ENCODE measurements at regions not wholly inside any gene's neighbourhood (a gene's known extent, or its start where the extent isn't known, plus 50 kb on each side); places are given as distances from the start of the nearest gene placed in this dataset.

DNA sequence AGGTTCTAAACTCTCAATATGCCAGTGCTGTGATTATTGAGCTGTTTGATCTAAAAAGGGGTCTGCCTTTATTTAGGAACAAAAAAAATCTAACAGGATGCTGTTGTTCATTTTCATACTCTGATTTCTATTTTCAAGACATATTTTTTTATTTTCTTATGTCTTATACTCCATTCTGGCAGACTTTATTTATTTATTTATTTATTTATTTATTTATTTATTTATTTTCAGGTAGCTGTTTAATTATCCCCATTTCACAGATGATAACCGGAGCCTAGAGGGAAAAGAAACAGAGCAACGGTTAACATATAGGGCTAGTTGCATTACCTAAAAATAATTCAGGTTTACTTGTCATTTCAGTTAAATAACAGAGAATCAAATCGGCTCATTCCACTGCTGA, 174.4 kb downstream of the CENPF start:
- Histone ChIP-seq H3K9me3 (no peaks in the 10 kb centered on the region), H3K36me3 (no peaks in the 10 kb centered on the region), H3K4me3 (no peak overlapping the region), H3K27ac (no peak overlapping the region), H3K27me3 (no peaks in the 10 kb centered on the region), H3K4me1 (no peaks in the 10 kb centered on the region)
- WGBS, 2 donors: 93 to 94% methylated on average over 3 of the region's 3 CpGs
- DNase-seq: no peak
- TF ChIP-seq, protein P1, sequence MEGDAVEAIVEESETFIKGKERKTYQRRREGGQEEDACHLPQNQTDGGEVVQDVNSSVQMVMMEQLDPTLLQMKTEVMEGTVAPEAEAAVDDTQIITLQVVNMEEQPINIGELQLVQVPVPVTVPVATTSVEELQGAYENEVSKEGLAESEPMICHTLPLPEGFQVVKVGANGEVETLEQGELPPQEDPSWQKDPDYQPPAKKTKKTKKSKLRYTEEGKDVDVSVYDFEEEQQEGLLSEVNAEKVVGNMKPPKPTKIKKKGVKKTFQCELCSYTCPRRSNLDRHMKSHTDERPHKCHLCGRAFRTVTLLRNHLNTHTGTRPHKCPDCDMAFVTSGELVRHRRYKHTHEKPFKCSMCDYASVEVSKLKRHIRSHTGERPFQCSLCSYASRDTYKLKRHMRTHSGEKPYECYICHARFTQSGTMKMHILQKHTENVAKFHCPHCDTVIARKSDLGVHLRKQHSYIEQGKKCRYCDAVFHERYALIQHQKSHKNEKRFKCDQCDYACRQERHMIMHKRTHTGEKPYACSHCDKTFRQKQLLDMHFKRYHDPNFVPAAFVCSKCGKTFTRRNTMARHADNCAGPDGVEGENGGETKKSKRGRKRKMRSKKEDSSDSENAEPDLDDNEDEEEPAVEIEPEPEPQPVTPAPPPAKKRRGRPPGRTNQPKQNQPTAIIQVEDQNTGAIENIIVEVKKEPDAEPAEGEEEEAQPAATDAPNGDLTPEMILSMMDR (IDR thresholded peaks at IDR 0.05): no peak
- TF ChIP-seq EP300 (IDR thresholded peaks at IDR 0.05) (no peak), POLR2A (IDR thresholded peaks at IDR 0.05) (no peak), POLR2AphosphoS5 (IDR thresholded peaks at IDR 0.05) (no peak)
- ATAC-seq (ENCODE audit: low FRiP score in 2 of 2): no peak

DNA sequence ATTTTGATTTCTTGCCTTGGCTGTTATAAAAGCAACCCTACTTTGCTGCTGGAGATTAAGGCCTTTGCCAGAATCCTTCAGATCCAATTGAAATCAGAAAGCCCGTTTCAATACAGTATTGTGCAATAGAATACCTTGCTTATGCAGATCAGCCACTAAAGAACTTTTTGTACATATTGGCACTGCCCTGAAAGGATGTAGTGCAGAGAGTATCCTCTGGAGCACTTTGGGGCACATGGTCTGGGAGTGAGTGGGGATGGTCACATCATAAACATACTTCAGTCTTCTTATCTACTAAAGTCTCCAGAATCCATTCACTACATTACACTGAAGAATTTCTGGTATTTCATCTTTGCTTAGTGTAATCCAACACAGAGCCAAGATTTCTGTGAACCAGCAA, 189.0 kb downstream of the CENPF start:
- Histone ChIP-seq H3K36me3 (no peaks in the 10 kb centered on the region), H3K27me3 (no peaks in the 10 kb centered on the region), H3K27ac (no peak overlapping the region), H3K4me3 (no peak overlapping the region), H3K4me1 (no peaks in the 10 kb centered on the region), H3K9me3 (no peaks in the 10 kb centered on the region)
- DNase-seq: no peak
- 36 to 69% methylated on average over 1 of the region's 1 CpG for WGBS, 2 donors
- TF ChIP-seq EP300 (IDR thresholded peaks at IDR 0.05) (no peak), POLR2AphosphoS5 (IDR thresholded peaks at IDR 0.05) (no peak), POLR2A (IDR thresholded peaks at IDR 0.05) (no peak)
- TF ChIP-seq, protein P1 (IDR thresholded peaks at IDR 0.05): no peak
- ATAC-seq (ENCODE audit: low FRiP score in 2 of 2): peak in 1 of 2 donors; percentile 14

DNA sequence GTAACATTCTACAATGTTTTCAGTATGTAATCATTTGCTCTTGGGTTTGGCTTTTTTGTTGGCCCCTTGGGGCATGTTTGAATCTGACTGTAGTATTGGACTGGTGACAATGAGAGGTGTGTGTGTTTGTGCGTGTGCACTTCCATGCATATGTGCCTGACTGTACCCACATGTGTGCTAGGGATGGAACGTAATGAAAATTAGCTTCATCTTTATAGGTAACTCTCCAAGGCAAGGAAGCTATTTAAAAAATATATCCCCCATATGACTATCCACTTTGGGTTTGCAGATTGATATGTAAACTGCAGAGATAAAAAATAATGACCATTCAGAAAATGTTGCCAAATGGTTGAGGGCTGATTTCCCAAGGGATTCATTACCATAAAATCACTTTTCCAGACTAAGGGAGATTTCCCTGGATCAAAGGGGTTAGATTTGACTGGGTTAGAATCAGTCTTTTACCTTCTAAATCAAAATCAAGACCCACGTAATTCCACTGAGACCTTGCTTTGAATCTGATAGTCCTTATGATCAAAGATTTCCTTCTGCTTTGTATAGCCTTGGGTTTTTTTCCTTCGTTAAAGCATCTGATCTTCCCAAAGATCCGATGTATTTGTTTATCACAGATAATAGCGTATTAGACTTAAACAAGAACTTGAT, 189.7 kb downstream of the CENPF start:
- no peak for TF ChIP-seq POLR2AphosphoS5 (IDR thresholded peaks at IDR 0.05)
- TF ChIP-seq EP300 (IDR thresholded peaks at IDR 0.05): no peak
- TF ChIP-seq POLR2A (IDR thresholded peaks at IDR 0.05): no peak
- TF ChIP-seq, protein P1 (IDR thresholded peaks at IDR 0.05): no peak
- no peaks in the 10 kb centered on the region for H3K9me3 ChIP-seq

DNA sequence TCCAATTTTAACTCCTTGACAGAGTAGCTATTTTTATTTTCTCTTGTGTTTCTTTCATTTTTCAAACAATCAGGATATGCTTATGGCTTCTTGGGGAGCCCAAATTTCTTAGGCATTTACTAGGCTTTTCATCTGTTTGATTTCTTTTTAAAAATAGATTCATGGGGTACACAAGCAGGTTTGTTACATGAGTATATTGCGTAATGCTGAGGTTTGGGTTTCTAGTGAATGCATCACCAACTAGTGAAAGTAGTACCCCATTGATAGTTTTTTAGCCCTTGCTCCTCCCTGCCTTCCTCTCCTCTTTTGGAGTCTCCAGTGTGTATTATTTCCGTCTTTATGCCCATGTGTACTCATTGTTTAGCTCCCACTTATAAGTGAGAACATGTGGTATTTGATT, 190.7 kb downstream of the CENPF start:
- ATAC-seq (ENCODE audit: low FRiP score in 2 of 2) (no peak), DNase-seq (no peak)
- TF ChIP-seq, protein P1 (IDR thresholded peaks at IDR 0.05): no peak
- TF ChIP-seq POLR2AphosphoS5 (IDR thresholded peaks at IDR 0.05) (no peak), POLR2A (IDR thresholded peaks at IDR 0.05) (no peak), EP300 (IDR thresholded peaks at IDR 0.05) (no peak)
- H3K4me3 ChIP-seq: no peak overlapping the region
- H3K9me3 ChIP-seq: no peaks in the 10 kb centered on the region
- H3K36me3 ChIP-seq: no peaks in the 10 kb centered on the region
- H3K4me1 ChIP-seq: no peaks in the 10 kb centered on the region
- 82 to 85% methylated on average over 2 of the region's 2 CpGs for WGBS, 2 donors
- no peak overlapping the region for H3K27ac ChIP-seq
- no peaks in the 10 kb centered on the region for H3K27me3 ChIP-seq

More for the DNA sequence above, 189.7 kb downstream of the CENPF start:
- Histone ChIP-seq H3K4me1 (no peaks in the 10 kb centered on the region), H3K27me3 (no peaks in the 10 kb centered on the region), H3K36me3 (no peaks in the 10 kb centered on the region), H3K4me3 (no peak overlapping the region), H3K27ac (no peak overlapping the region)
- no peak for DNase-seq
- no peak for ATAC-seq (ENCODE audit: low FRiP score in 2 of 2)
- 72 to 74% methylated on average over 6 of the region's 6 CpGs for WGBS, 2 donors

DNA sequence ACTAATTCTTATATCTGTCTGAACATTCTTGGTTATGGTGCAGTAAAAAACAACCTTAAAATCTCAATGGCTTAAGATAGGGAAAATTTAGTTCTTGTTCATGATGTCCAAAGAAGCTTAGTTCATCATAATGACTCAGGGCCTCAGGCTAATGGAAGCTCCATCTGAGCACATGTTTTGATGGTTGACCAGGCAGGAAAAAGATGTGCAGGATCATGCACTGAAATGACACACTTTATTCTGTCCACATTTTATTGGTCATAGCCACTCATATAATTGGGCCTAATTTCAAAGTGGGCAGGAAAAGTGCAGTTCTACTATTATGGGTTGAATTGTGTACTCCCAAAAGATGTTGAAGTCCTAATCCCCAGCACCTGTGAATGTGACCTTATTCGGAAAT, 198.2 kb downstream of the CENPF start:
- H3K27me3 ChIP-seq: no peaks in the 10 kb centered on the region
- H3K9me3 ChIP-seq: peaks cover 0 to 1% (median 0%) of the 10 kb centered on the region in 4 donors
- H3K4me1 ChIP-seq: no peaks in the 10 kb centered on the region
- no peak overlapping the region for H3K27ac ChIP-seq
- DNase-seq (no peak), ATAC-seq (ENCODE audit: low FRiP score in 2 of 2) (no peak)
- H3K36me3 ChIP-seq: no peaks in the 10 kb centered on the region
- H3K4me3 ChIP-seq: no peak overlapping the region
- 81 to 87% methylated on average over 1 of the region's 1 CpG for WGBS, 2 donors
- TF ChIP-seq EP300 (IDR thresholded peaks at IDR 0.05) (no peak), POLR2AphosphoS5 (IDR thresholded peaks at IDR 0.05) (no peak), POLR2A (IDR thresholded peaks at IDR 0.05) (no peak)
- TF ChIP-seq, protein P1 (IDR thresholded peaks at IDR 0.05): no peak
